HG02970 (cell line): ENCODE measurements at regions not wholly inside any gene's neighbourhood (a gene's known extent, or its start where the extent isn't known, plus 50 kb on each side); places are given as distances from the start of the nearest gene placed in this dataset.

ENCODE experiments used
- ATAC-seq: cut with Tn5 transposase; IDR thresholded peaks from one replicate; pipeline ENCODE4 v1.9.1; 2021; ENCODE audit warnings: mild to moderate bottlenecking, moderate library complexity, moderate number of reproducible peaks; ENCODE audit not compliant: unreplicated experiment, low FRiP score

- no peak for ATAC-seq
These were observed 434.2 kb downstream of the GRB14 start for GRCh38 chr2:164187121-164187520.

- no peak for ATAC-seq
These were observed 434.7 kb downstream of the GRB14 start for GRCh38 chr2:164186591-164186990.

GRCh38 chr2:164182116-164182627, 439.1 kb downstream of the GRB14 start:
- ATAC-seq = no peak

- no peak for ATAC-seq
These were observed 442.3 kb downstream of the GRB14 start for GRCh38 chr2:164178835-164179465.

- no peak for ATAC-seq
These were observed 428.8 kb upstream of the FIGN start for GRCh38 chr2:164164602-164165001.

GRCh38 chr2:164155558-164155957, 419.8 kb upstream of the FIGN start:
- ATAC-seq = no peak

- ATAC-seq = no peak
These were observed 415.7 kb upstream of the FIGN start for GRCh38 chr2:164151522-164151921.

GRCh38 chr2:164150604-164151003, 414.8 kb upstream of the FIGN start:
- ATAC-seq = no peak

GRCh38 chr2:164146441-164146840, 410.6 kb upstream of the FIGN start:
- ATAC-seq = no peak

GRCh38 chr2:164145093-164145987, 409.5 kb upstream of the FIGN start:
- no peak for ATAC-seq

- no peak for ATAC-seq
These were observed 407.5 kb upstream of the FIGN start for GRCh38 chr2:164143183-164143930.

- ATAC-seq = no peak
These were observed 406.9 kb upstream of the FIGN start for GRCh38 chr2:164142755-164143154.

GRCh38 chr2:164141271-164141670, 405.5 kb upstream of the FIGN start:
- no peak for ATAC-seq

- no peak for ATAC-seq
These were observed 402.9 kb upstream of the FIGN start for GRCh38 chr2:164138750-164139149.

GRCh38 chr2:164134336-164134735, 398.5 kb upstream of the FIGN start:
- ATAC-seq = no peak

GRCh38 chr2:164127971-164128527, 392.2 kb upstream of the FIGN start:
- ATAC-seq = no peak

GRCh38 chr2:164126960-164127660, 391.3 kb upstream of the FIGN start:
- no peak for ATAC-seq

- ATAC-seq = no peak
These were observed 380.0 kb upstream of the FIGN start for GRCh38 chr2:164115806-164116205.

- ATAC-seq = no peak
These were observed 379.1 kb upstream of the FIGN start for GRCh38 chr2:164114937-164115336.

GRCh38 chr2:164112105-164112504, 376.3 kb upstream of the FIGN start:
- no peak for ATAC-seq
